H9 (cell line): ENCODE measurements at regions not wholly inside any gene's neighbourhood (a gene's known extent, or its start where the extent isn't known, plus 50 kb on each side); places are given as distances from the start of the nearest gene placed in this dataset.

Experiments
- DNase-seq: peaks from one replicate; pipeline ENCODE4 v3.0.0-alpha.2; 2017
- H2AFZ ChIP-seq: one replicate; pipeline ENCODE4 v1.6.1; 2013; ENCODE audit warnings: mild to moderate bottlenecking, low read length, control low read depth, moderate library complexity
- H2AK5ac ChIP-seq: 2 replicates; pipeline ENCODE4 v1.6.1; 2013; ENCODE audit warnings: low read length, control low read depth, mixed read lengths; ENCODE audit not compliant: insufficient read length
- H2BK120ac ChIP-seq: one replicate; pipeline ENCODE4 v1.6.1; 2013; ENCODE audit warnings: low read depth, mild to moderate bottlenecking, low read length, control low read depth, inconsistent platforms; ENCODE audit not compliant: poor library complexity, severe bottlenecking
- H2BK12ac ChIP-seq: 2 replicates; pipeline ENCODE4 v1.6.1; 2013; ENCODE audit warnings: low read length, control low read depth, mixed read lengths, low read depth; ENCODE audit not compliant: insufficient read length
- H2BK15ac ChIP-seq: 2 replicates; pipeline ENCODE4 v1.6.1; 2013; ENCODE audit warnings: low read depth, low read length, control low read depth
- H2BK20ac ChIP-seq: one replicate; pipeline ENCODE4 v1.6.1; 2013; ENCODE audit warnings: low read depth, mild to moderate bottlenecking, low read length, control low read depth, inconsistent platforms; ENCODE audit not compliant: poor library complexity, severe bottlenecking
- H2BK5ac ChIP-seq: 2 replicates; pipeline ENCODE4 v1.6.1; 2013; ENCODE audit warnings: low read length, control low read depth, mixed read lengths; ENCODE audit not compliant: insufficient read length
- H3K14ac ChIP-seq: 2 replicates; pipeline ENCODE4 v1.6.1; 2013; ENCODE audit warnings: low read length, control low read depth; ENCODE audit not compliant: insufficient read depth
- H3K18ac ChIP-seq: 2 replicates; pipeline ENCODE4 v1.6.1; 2013; ENCODE audit warnings: low read depth, mild to moderate bottlenecking, mixed read lengths, low read length, control low read depth; ENCODE audit not compliant: insufficient read length
- H3K23ac ChIP-seq: 2 replicates; pipeline ENCODE4 v1.6.1; 2013; ENCODE audit warnings: low read length, control low read depth, mixed read lengths, low read depth; ENCODE audit not compliant: insufficient read length
- H3K23me2 ChIP-seq: 2 replicates; pipeline ENCODE4 v1.6.1; 2013; ENCODE audit warnings: low read depth, mild to moderate bottlenecking, mixed read lengths, low read length, control low read depth; ENCODE audit not compliant: insufficient read length, poor library complexity, severe bottlenecking
- H3K27ac ChIP-seq: 2 replicates; pipeline ENCODE4 v1.5.1; 2013; ENCODE audit warnings: low read length, control low read depth, mixed read lengths, low read depth; ENCODE audit not compliant: insufficient read length
- H3K27me3 ChIP-seq: 2 replicates; pipeline ENCODE4 v1.6.1; 2013; ENCODE audit warnings: low read length, control low read depth, inconsistent platforms; ENCODE audit not compliant: insufficient read depth
- H3K4ac ChIP-seq: 2 replicates; pipeline ENCODE4 v1.6.1; 2013; ENCODE audit warnings: low read depth, mild to moderate bottlenecking, control low read depth, inconsistent platforms, low read length, moderate library complexity
- H3K4me1 ChIP-seq: 2 replicates; pipeline ENCODE4 v1.6.1; 2013; ENCODE audit warnings: low read length, control low read depth, inconsistent platforms; ENCODE audit not compliant: insufficient read depth
- H3K4me2 ChIP-seq: 2 replicates; pipeline ENCODE4 v1.6.1; 2013; ENCODE audit warnings: low read length, control low read depth, mixed read lengths; ENCODE audit not compliant: insufficient read length, insufficient read depth
- H3K56ac ChIP-seq: 2 replicates; pipeline ENCODE4 v1.6.1; 2013; ENCODE audit warnings: low read depth, mild to moderate bottlenecking, mixed read lengths, low read length, control low read depth; ENCODE audit not compliant: insufficient read length
- H3K79me1 ChIP-seq: 2 replicates; pipeline ENCODE4 v1.6.1; 2013; ENCODE audit warnings: low read depth, mild to moderate bottlenecking, moderate library complexity, low read length, control low read depth, inconsistent platforms; ENCODE audit not compliant: insufficient read depth, poor library complexity, severe bottlenecking
- H3K79me2 ChIP-seq: 2 replicates; pipeline ENCODE4 v1.6.1; 2013; ENCODE audit warnings: low read length, control low read depth, inconsistent platforms; ENCODE audit not compliant: insufficient read depth
- H3K9ac ChIP-seq: 2 replicates; pipeline ENCODE4 v1.6.1; 2013; ENCODE audit warnings: low read length, control low read depth, mixed read lengths; ENCODE audit not compliant: insufficient read length; ENCODE audit errors: extremely low read depth
- H3K9me3 ChIP-seq: one replicate; pipeline ENCODE4 v1.6.1; 2013; ENCODE audit warnings: low read depth, low read length, inconsistent platforms; ENCODE audit not compliant: control insufficient read depth
- H3T11ph ChIP-seq: one replicate; pipeline ENCODE4 v1.6.1; 2013; ENCODE audit warnings: mild to moderate bottlenecking, low read length, control low read depth, inconsistent platforms
- H4K20me1 ChIP-seq: one replicate; pipeline ENCODE4 v1.6.1; 2013; ENCODE audit not compliant: control insufficient read depth, insufficient read length, insufficient read depth
- H4K5ac ChIP-seq: 2 replicates; pipeline ENCODE4 v1.6.1; 2013; ENCODE audit warnings: low read depth, mild to moderate bottlenecking, mixed read lengths, low read length, control low read depth; ENCODE audit not compliant: insufficient read length
- H4K8ac ChIP-seq: replicated peaks from 2 replicates; pipeline ENCODE4 v1.6.1; 2013; ENCODE audit warnings: low read length, control low read depth, mixed read lengths, low read depth; ENCODE audit not compliant: insufficient read length
- H4K91ac ChIP-seq: 2 replicates; pipeline ENCODE4 v1.6.1; 2013; ENCODE audit warnings: low read depth, mild to moderate bottlenecking, moderate library complexity, mixed read lengths, low read length, control low read depth; ENCODE audit not compliant: insufficient read length
- H3K27ac Mint-ChIP-seq, 3 experiments: 2 replicates in 2 of 3; 3 replicates in 1 of 3; pipeline ENCODE4 v1.8.0; 2020 to 2021; ENCODE audit warnings: mixed read lengths in 3 of 3, mild to moderate bottlenecking in 1 of 3, moderate library complexity in 1 of 3
- H3K27me3 Mint-ChIP-seq: 2 replicates; pipeline ENCODE4 v1.8.0; 2021; ENCODE audit warnings: low read depth, mild to moderate bottlenecking, moderate library complexity, mixed read lengths
- H3K36me3 Mint-ChIP-seq, 3 experiments: 2 replicates in 2 of 3; 3 replicates in 1 of 3; pipeline ENCODE4 v1.8.0; 2020 to 2021; ENCODE audit warnings: low read depth in 3 of 3, mixed read lengths in 3 of 3; ENCODE audit not compliant: insufficient read depth in 1 of 3
- H3K4me1 Mint-ChIP-seq, 2 experiments: 2 replicates each; pipeline ENCODE4 v1.8.0; 2020; ENCODE audit warnings: mixed read lengths in 2 of 2
- H3K4me3 Mint-ChIP-seq, 2 experiments: 2 replicates in 1 of 2; 3 replicates in 1 of 2; pipeline ENCODE4 v1.8.0; 2020 to 2021; ENCODE audit warnings: mild to moderate bottlenecking in 2 of 2, mixed read lengths in 2 of 2, moderate library complexity in 1 of 2
- H3K9me3 Mint-ChIP-seq, 2 experiments: 2 replicates in 1 of 2; 3 replicates in 1 of 2; pipeline ENCODE4 v1.8.0; 2020; ENCODE audit warnings: mild to moderate bottlenecking in 2 of 2, mixed read lengths in 2 of 2, moderate library complexity in 1 of 2
- TF ChIP-seq, protein P1 (sequence below): fragments of 200-600 bp; sonication (generic); conservative IDR thresholded peaks from 3 replicates; pipeline ENCODE4 v1.8.0; 2021; ENCODE audit warnings: antibody characterized with exemption, mild to moderate bottlenecking

DNA sequence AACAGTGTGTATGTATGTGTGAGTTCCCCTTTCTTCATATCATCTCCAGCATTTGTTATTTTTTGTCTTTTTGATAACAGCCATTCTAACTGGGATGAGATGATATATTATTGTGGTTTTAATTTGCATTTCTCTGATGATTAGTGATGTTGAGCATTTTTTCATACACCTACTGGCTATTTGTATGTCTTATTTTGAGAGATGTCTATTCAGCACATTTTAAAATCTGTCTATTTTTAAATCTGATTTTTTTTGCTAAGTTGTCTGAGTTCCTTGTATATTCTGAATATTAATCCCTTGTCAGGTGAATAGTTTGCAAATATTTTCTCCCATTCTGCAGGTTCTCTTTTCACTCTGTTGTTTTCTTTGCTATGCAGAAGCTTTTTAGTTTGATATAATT lies 469.1 kb downstream of the FUT8 start:
- Histone ChIP-seq H3K27me3 (no peaks in the 10 kb centered on the region), H3K79me2 (no peaks in the 10 kb centered on the region), H3K27ac (no peak overlapping the region), H3K56ac (no peak overlapping the region), H2BK20ac (no peak overlapping the region), H3T11ph (no peak overlapping the region), H3K4me2 (no peak overlapping the region), H2BK5ac (no peak overlapping the region), H3K23ac (no peak overlapping the region), H2AK5ac (no peak overlapping the region), H3K4me1 (no peaks in the 10 kb centered on the region), H3K23me2 (no peaks in the 10 kb centered on the region), H2BK15ac (no peak overlapping the region), H3K79me1 (no peaks in the 10 kb centered on the region), H2BK120ac (no peak overlapping the region), H4K8ac (no peak overlapping the region), H4K91ac (no peak overlapping the region), H2AFZ (no peak overlapping the region), H2BK12ac (no peak overlapping the region), H3K14ac (no peak overlapping the region), H3K18ac (no peak overlapping the region), H4K20me1 (no peaks in the 10 kb centered on the region), H3K4ac (no peak overlapping the region), H4K5ac (no peak overlapping the region), H3K9ac (no peak overlapping the region), H3K9me3 (no peaks in the 10 kb centered on the region)
- Mint-ChIP-seq H3K27ac (no peak overlapping the region), H3K4me3 (no peak overlapping the region), H3K9me3 (peaks cover 4 to 5% of the 10 kb centered on the region in 2 experiments; a peak in 4 of 5 replicates), H3K27me3 (no peaks in the 10 kb centered on the region), H3K4me1 (no peaks in the 10 kb centered on the region), H3K36me3 (peaks cover 0 to 4% (median 0%) of the 10 kb centered on the region in 3 experiments; a peak in 2 of 7 replicates)
- no peak for DNase-seq
- TF ChIP-seq, protein P1, sequence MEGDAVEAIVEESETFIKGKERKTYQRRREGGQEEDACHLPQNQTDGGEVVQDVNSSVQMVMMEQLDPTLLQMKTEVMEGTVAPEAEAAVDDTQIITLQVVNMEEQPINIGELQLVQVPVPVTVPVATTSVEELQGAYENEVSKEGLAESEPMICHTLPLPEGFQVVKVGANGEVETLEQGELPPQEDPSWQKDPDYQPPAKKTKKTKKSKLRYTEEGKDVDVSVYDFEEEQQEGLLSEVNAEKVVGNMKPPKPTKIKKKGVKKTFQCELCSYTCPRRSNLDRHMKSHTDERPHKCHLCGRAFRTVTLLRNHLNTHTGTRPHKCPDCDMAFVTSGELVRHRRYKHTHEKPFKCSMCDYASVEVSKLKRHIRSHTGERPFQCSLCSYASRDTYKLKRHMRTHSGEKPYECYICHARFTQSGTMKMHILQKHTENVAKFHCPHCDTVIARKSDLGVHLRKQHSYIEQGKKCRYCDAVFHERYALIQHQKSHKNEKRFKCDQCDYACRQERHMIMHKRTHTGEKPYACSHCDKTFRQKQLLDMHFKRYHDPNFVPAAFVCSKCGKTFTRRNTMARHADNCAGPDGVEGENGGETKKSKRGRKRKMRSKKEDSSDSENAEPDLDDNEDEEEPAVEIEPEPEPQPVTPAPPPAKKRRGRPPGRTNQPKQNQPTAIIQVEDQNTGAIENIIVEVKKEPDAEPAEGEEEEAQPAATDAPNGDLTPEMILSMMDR, result no peak
